OCI-LY1 (cell line): ENCODE measurements at regions not wholly inside any gene's neighbourhood (a gene's known extent, or its start where the extent isn't known, plus 50 kb on each side); places are given as distances from the start of the nearest gene placed in this dataset.

Source experiments
- EZH2 ChIP-seq: fragments of 200-600 bp; sonication (generic), shearing (Covaris generic); IDR thresholded peaks from 2 replicates; pipeline ENCODE4 v1.8.0; 2017; ENCODE audit warnings: borderline replicate concordance, mixed run types, mild to moderate bottlenecking, antibody characterized with exemption, low read length, moderate library complexity, mixed read lengths
- TF ChIP-seq, protein P1 (sequence below): fragments of 200-600 bp; sonication (generic), shearing (Covaris generic); IDR thresholded peaks from 2 replicates; pipeline ENCODE4 v1.5.1; 2017; ENCODE audit warnings: mild to moderate bottlenecking, antibody characterized with exemption, low read length, moderate library complexity, mixed read lengths

DNA sequence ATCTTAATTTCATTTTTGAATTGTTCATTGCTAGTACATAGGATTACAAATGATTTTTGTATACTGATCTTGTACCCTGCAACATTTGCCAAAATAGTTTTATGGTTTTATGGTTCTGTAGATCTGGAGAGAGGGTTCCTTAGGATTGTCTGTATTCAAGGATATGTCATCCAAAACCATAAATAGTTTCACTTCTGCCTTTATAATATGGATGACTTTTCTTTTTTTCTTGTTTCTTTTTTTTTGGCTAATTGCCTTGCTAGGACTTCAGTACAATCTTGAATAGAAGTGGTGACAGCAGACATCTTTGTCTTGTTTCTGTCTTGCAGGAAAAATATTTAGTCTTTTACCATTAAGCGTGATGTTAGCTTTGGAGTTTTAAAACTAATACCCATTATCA is 383.9 kb upstream of the HS6ST1 start:
- TF ChIP-seq, protein P1, sequence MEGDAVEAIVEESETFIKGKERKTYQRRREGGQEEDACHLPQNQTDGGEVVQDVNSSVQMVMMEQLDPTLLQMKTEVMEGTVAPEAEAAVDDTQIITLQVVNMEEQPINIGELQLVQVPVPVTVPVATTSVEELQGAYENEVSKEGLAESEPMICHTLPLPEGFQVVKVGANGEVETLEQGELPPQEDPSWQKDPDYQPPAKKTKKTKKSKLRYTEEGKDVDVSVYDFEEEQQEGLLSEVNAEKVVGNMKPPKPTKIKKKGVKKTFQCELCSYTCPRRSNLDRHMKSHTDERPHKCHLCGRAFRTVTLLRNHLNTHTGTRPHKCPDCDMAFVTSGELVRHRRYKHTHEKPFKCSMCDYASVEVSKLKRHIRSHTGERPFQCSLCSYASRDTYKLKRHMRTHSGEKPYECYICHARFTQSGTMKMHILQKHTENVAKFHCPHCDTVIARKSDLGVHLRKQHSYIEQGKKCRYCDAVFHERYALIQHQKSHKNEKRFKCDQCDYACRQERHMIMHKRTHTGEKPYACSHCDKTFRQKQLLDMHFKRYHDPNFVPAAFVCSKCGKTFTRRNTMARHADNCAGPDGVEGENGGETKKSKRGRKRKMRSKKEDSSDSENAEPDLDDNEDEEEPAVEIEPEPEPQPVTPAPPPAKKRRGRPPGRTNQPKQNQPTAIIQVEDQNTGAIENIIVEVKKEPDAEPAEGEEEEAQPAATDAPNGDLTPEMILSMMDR: no peak
- TF ChIP-seq EZH2: no peak
